NB4 (cell line): ENCODE measurements at regions not wholly inside any gene's neighbourhood (a gene's known extent, or its start where the extent isn't known, plus 50 kb on each side); places are given as distances from the start of the nearest gene placed in this dataset.

Experiments
- CTCF ChIP-seq: IDR thresholded peaks from one replicate; pipeline ENCODE4 v1.5.1; 2012; ENCODE audit warnings: low read depth, low read length
- POLR2A ChIP-seq: IDR thresholded peaks from 2 replicates; pipeline ENCODE4 v1.6.1; 2011; ENCODE audit warnings: mild to moderate bottlenecking; ENCODE audit not compliant: insufficient read length; ENCODE audit errors: extremely low read depth
- TF ChIP-seq, protein P1 (sequence below): IDR thresholded peaks from 2 replicates; pipeline ENCODE4 v1.6.1; 2011; ENCODE audit warnings: low read depth, low read length

DNA sequence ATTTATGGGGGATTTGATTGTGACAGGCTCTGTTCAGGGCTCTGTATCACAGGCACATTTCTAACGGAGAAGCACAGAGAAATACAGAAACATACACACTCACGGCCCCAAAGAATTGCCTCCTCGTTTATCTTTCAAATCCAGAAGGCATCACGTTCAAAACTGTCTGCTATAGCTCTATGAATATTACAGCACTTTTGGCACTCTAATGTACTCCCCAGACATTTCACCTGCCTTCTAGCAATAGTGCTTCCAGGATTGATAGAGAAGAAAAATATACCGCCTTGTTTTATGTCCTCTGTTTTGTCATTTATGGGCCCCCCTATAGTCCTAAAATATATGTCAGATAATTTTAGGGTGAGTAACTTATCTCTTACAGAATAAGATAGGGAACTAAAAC, 947.5 kb downstream of the ANKRD7 start:
- TF ChIP-seq CTCF = no peak
- TF ChIP-seq POLR2A = no peak
- TF ChIP-seq, protein P1, sequence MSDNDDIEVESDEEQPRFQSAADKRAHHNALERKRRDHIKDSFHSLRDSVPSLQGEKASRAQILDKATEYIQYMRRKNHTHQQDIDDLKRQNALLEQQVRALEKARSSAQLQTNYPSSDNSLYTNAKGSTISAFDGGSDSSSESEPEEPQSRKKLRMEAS = no peak
